Lower lobe of right lung (tissue), 2 donors: ENCODE measurements at regions not wholly inside any gene's neighbourhood (a gene's known extent, or its start where the extent isn't known, plus 50 kb on each side); places are given as distances from the start of the nearest gene placed in this dataset.

Experiments
- ATAC-seq, 2 donors: fragments of 200-7000 bp; cut with Tn5 transposase; one replicate each; pipeline ENCODE4 v1.9.1; 2020 to 2022; ENCODE audit warnings: mild to moderate bottlenecking in 2 of 2, moderate library complexity in 2 of 2
- DNase-seq: peaks from one replicate; pipeline ENCODE4 v3.0.0-alpha.2; 2020
- H3K27ac ChIP-seq: fragments of 200-600 bp; one replicate; pipeline ENCODE4 v1.8.0; 2022
- H3K27me3 ChIP-seq: fragments of 200-600 bp; one replicate; pipeline ENCODE4 v1.8.0; 2022; ENCODE audit warnings: low read depth
- H3K36me3 ChIP-seq: fragments of 200-600 bp; one replicate; pipeline ENCODE4 v1.8.0; 2022; ENCODE audit warnings: mild to moderate bottlenecking
- H3K4me1 ChIP-seq: fragments of 200-600 bp; one replicate; pipeline ENCODE4 v1.8.0; 2022
- H3K4me3 ChIP-seq: fragments of 200-600 bp; one replicate; pipeline ENCODE4 v1.8.0; 2022; ENCODE audit warnings: mild to moderate bottlenecking
- H3K9me3 ChIP-seq: fragments of 200-600 bp; one replicate; pipeline ENCODE4 v1.8.0; 2022
- CTCF ChIP-seq: fragments of 200-600 bp; IDR thresholded peaks from one replicate; pipeline ENCODE4 v1.8.0; 2022; ENCODE audit warnings: antibody characterized with exemption, mild to moderate bottlenecking
- intact Hi-C: fragments of 100-400 bp; cut with DNase I; formaldehyde crosslinking; loops from one replicate; pipeline ENCODE4 v1.11.0; 2022
- donor health status: DM: no; HTN: yes; CAD: no; lungs with severe emphysema.

DNA sequence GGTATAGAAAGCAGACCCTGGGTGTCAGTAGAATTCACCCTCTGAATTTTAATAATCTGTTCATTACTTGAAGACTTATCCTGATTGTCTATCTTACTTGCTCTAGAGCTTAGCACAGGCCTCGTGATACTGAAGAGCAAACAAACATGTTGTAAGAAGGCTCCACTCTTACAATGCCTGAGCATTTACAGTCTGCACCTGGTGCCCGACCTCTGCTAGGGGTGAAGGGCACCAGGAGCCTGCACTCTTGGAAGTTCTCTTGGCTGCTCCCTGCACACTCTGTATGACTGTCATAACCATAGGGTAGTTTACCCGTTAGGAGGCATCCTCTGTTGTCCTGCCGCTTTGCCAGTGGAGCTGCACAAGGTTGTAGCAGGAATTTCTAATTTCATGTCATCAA, 91.3 kb upstream of the NPY start:
- Histone ChIP-seq H3K27me3 (no peaks in the 10 kb centered on the region), H3K4me1 (no peaks in the 10 kb centered on the region), H3K27ac (no peak overlapping the region), H3K4me3 (no peak overlapping the region), H3K36me3 (no peaks in the 10 kb centered on the region), H3K9me3 (no peaks in the 10 kb centered on the region)
- TF ChIP-seq CTCF, result no peak
- intact Hi-C loops, result no loop called here
- ATAC-seq (peak in 1 of 2 donors; percentile 53), DNase-seq (no peak)

GRCh38 chr7:24197852-24198251, 86.1 kb upstream of the NPY start:
- DNase-seq, result no peak
- no peak for ATAC-seq
- H3K36me3 ChIP-seq, result no peaks in the 10 kb centered on the region
- H3K4me1 ChIP-seq, result no peaks in the 10 kb centered on the region
- no peaks in the 10 kb centered on the region for H3K9me3 ChIP-seq
- intact Hi-C loops, result no loop called here
- no peak overlapping the region for H3K27ac ChIP-seq
- no peak for TF ChIP-seq CTCF
- H3K4me3 ChIP-seq, result no peak overlapping the region
- H3K27me3 ChIP-seq, result no peaks in the 10 kb centered on the region

- TF ChIP-seq CTCF, result no peak
Measured at GRCh38 chr7:24199978-24200377, 84.0 kb upstream of the NPY start.

DNA sequence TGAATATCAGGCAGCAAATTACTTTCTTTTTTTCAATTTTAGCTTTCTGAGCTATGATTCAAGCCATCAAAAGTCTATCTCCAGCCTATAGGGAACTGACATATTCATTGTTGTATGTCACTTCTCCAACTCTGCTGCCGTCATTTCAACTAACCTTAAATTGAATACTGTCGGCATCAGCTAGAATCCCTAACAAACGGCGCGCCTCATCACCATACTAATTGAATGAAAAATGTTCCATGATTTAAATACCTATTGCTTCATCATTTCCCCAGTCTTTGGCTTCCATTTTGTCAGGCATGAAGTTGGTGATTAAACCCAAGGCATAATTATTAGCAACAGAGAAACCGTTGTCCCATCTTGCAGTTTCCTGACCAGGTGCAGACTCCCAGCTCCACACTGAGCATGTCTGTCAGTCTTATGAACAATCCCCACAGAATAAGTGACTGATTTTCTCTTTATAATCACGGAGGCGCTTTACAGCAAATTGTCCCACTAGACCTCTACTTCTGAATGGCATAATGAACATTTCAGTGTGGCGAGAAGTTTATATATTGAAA, 83.5 kb upstream of the NPY start:
- TF ChIP-seq CTCF, result no peak
- DNase-seq (no peak), ATAC-seq (no peak)
- Histone ChIP-seq H3K4me3 (no peak overlapping the region), H3K36me3 (no peaks in the 10 kb centered on the region), H3K27me3 (no peaks in the 10 kb centered on the region), H3K27ac (no peak overlapping the region), H3K9me3 (no peaks in the 10 kb centered on the region), H3K4me1 (no peaks in the 10 kb centered on the region)
- intact Hi-C loops, result no loop called here

More at GRCh38 chr7:24199978-24200377, 84.0 kb upstream of the NPY start:
- intact Hi-C loops, result no loop called here
- Histone ChIP-seq H3K36me3 (no peaks in the 10 kb centered on the region), H3K27me3 (no peaks in the 10 kb centered on the region), H3K27ac (no peak overlapping the region), H3K4me1 (no peaks in the 10 kb centered on the region), H3K4me3 (no peak overlapping the region), H3K9me3 (no peaks in the 10 kb centered on the region)
- DNase-seq (no peak), ATAC-seq (no peak)

DNA sequence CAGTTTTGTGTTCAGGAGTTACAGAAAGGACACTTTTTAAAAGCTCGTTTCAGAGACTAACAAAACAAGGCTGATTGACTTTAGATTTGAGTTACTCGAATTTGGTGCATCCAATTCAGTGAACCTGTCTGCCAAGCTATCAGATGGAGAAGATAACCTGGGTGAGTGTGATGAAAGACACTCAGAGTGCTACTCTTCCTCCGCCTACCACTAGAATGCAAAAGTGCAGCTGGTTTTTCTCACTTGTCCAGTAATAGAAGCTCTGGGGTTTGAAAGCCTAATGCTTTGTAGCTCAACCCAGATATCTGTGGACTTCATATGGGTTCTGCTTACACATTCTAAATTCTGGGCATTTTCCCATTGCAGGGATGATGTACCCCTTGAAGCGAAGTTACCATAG, 82.8 kb upstream of the NPY start:
- Histone ChIP-seq H3K9me3 (no peaks in the 10 kb centered on the region), H3K27ac (no peak overlapping the region), H3K27me3 (no peaks in the 10 kb centered on the region), H3K4me1 (no peaks in the 10 kb centered on the region), H3K4me3 (no peak overlapping the region), H3K36me3 (no peaks in the 10 kb centered on the region)
- no peak for TF ChIP-seq CTCF
- ATAC-seq (no peak), DNase-seq (no peak)
- intact Hi-C loops, result no loop called here

DNA sequence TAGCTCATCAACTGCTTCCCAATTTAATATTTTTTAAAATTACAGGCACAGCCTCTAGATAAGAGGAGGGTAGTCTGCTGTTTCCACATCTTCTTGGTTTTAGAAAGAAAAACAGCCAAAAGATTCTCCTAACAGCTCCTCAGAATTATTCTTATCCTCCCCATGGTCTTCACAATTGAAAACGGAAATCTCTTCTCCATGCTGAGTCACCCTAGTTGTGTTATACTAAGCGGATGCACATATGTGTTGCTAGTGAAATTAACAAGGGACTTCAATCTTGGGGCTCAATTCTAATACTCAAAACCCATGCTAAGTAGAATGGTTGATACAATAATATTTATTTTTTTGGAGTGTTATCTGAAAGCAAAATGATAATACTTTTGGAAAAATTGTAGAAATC, 71.9 kb upstream of the NPY start:
- H3K27ac ChIP-seq, result no peak overlapping the region
- no peak overlapping the region for H3K4me3 ChIP-seq
- H3K4me1 ChIP-seq, result no peaks in the 10 kb centered on the region
- no peaks in the 10 kb centered on the region for H3K36me3 ChIP-seq
- no peaks in the 10 kb centered on the region for H3K27me3 ChIP-seq
- DNase-seq (no peak), ATAC-seq (no peak)
- no peaks in the 10 kb centered on the region for H3K9me3 ChIP-seq
- no peak for TF ChIP-seq CTCF
- intact Hi-C loops, result no loop called here
